Activated T-cell treated with anti-CD3 and anti-CD28 coated beads for 4 hours (primary cell): ENCODE measurements at regions not wholly inside any gene's neighbourhood (a gene's known extent, or its start where the extent isn't known, plus 50 kb on each side); places are given as distances from the start of the nearest gene placed in this dataset.
"Not testable (repeated sequence)": the region's sequence is repeated elsewhere in the genome, so short reads cannot be mapped to it uniquely, and the experiment has no call there.

Experiments used
- DNase-seq: peaks from one replicate; pipeline ENCODE4 v3.0.0-alpha.2; 2020

DNA sequence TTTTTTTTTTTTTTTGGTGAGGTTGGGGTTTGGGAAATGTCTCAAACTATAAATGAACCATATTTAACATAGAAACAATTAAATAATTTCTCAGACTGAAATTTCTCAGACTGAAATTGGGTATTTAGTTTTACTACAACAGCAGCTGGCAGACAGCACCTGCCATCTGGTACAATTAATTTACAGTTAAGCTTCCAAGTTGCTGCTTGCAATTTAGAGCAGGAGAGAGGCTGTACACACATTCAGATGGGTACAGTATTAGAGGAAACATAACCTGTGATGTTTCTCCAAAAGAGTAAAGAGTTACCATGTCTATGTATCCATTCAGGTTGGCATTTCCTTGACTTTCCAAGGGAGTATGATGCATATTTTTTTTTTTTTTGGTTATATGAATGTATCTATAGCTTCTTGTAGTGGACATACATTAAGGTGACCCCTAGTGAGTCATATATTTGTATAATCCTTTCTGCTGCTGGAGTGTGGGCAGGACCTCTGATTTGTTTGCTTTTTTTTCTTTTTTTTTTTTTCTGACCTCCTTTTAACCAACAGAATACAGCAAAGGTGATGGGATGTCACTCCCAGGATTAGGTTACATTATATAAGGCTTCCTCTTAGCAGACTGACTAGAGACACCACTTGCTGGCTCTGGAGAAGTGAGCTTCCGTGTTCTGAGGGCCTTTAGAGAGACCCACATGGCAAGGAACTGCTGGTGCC is 201.7 kb downstream of the PTH2R start:
- DNase-seq = no peak

DNA sequence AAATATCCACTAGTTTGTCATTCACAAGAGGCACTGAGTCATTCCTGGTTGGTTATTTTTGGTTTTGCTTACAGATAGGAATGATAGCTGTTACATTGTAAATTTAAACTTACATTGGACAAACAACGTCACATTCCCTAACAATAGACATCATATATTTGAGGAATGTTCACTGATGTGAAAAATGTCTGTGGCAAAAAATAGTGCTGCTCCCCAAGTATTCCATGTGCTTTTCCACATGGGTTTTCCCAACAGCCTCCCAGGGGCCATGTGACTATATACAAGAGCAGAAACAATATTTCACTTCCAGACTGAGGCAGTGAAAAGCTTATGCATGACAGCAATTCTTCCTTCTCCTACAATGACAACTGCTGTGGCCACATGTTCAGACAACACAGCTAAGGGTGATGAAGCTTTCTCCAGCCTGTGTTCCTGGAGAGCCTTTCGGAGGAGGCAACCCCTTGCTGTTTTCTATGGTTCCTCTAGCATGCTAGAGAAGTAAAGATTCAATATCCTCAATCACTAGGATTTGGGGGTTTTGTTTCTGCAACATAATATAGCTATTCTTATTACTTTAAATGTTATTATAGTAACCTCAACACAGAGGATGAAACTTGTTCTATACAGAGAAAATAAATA is 202.7 kb downstream of the PTH2R start:
- no peak for DNase-seq

DNA sequence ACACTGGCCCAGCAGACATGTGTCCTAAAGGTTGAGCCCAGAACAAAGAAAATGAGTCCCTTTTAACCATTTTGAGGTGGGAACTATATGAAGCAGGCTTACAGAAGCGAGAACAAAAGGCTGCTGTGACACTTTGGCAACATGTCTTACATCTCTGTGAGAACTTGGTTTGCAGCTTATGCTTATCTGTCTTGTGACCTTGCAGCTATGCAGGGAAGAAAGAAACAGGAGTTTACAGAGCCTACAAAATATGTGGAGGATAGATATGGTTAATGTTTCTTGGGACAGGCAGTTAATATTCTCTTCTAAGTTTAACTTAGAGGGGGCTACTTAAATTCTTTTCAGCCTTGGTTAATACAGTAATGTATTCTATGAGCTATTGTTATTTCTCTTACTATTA is 209.1 kb downstream of the PTH2R start:
- not testable (repeated sequence) for DNase-seq

DNA sequence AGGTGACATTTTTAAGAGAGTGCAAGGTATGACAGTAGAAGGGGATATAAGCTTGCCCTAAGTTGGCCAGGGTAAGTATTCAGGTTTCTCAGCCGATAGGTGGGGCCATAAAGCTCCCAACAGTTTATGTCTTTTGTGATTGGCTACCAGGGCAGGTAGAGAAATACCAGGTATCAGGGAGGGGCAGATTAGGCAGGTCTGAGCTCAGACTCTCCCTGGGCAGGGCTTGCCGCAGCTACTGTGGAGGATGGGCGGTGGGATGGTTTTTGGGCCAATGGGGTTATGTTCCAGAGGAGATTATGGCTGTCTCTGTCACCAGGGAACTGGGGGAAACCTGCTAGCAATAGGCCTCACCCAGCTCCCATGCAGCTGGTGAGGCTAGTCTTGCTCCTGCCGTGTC is 211.6 kb downstream of the PTH2R start:
- DNase-seq = no peak

DNA sequence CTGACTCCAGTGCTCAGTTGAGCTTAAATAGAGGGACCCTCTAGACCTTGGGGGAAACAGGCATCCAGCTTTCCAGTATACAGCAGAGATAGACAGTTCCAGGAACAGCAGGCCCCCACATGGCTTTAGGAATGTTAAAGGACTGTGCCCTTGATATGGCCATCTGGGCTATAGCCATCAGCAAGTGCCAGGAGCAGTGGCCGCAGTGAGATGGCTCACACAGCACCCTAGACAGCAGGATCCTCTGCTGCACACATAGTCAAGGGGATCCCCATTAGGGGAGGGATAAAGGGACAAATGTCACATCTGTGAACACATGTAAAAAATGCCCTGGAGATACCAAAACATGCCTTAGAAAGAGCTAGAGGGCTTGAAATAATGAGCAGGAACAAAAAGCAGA is 213.4 kb downstream of the PTH2R start:
- no peak for DNase-seq

DNA sequence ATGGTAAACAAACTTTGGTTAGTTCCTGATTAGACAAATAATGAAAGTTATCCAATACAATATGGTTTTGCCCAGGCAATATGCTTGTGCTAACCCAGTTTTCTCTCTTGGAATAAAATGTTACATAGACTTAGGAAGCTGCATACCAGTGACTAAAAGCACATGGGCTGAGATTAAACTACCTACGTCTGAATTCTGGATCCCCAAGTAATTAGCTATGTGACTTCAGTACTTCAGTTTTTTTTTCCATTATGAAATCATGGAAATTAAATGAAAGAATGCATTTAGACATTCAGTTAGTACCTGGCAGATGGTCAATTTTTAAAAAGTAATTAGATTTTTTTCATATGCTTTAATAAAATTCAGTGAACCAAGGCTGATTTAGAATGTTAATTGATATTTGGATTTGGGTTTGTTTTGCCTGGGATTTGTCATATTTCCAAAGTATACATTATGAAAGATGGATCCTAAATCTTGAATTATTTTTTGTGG is 213.9 kb downstream of the PTH2R start:
- DNase-seq = no peak

DNA sequence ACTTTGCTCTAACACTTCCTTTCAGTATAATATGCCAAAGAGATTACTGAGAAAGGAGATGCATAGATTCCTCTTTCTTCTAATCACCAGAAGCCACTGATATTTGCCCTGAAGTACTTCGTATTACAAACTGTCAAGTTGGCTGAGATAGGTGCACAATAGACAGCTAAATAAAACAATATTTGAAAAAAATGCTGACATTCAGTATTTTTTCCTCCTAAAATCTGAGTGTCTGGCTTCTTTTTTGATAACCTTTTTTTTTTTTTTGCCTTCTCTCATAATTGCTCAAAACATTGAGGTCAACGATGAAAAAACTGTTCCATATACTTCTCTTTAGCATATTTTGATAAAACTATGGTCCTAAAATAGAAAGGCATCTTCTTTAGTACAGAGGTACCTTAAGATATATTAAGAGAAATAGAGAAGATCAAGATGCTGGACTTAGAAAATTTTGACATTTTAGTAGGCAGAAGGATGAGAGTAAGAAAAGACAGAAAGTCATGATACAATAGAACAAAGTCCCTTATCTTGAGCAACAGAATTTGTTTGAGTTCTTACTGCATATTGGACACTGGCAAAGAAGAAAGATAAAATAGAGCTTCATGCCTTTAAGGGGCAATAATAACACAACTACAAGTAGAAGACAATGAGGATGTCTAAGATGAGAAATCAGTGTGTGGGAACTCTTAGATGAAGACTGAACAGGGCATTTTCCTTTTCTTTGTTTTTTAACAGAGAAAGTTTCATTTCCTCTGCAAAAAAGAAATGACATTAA is 220.7 kb downstream of the PTH2R start:
- no peak for DNase-seq

DNA sequence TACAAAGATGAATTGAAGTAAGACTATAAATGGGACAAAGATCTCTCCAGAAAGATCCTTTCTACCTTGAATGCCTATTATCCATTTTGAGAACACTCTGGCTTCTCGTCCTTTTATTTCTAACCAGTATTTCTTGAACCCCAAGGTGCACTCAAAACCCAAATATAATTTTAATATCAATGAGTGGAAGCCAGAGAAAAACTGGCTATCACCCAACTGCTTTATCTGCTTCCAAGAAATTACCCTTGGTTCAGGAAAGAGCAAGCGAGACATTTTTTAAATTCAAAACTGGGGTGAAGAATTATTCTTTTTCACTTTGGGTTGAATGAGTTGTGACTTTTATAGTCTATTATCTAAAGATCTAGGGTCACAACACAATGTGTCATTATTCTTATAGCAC is 221.3 kb downstream of the PTH2R start:
- no peak for DNase-seq

DNA sequence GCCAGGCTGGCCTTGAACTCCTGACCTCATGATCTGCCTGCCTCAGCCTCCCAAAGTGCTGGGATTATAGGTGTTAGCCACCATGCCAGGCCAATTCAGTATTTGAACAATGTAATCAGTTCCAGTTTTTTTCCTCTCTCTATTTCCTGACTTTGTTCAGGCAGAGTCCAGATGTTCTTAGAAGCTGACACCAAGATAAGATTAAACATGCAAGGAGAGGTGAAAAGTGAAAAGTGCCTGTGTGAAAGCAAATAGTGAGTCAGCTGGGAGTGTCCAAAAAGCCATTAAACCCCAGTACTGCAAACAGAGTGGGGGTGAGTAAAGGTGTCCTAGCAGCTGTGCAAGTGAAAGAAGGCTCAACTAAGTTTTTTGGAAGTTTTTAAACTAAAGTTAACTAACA is 231.5 kb downstream of the PTH2R start:
- no peak for DNase-seq

DNA sequence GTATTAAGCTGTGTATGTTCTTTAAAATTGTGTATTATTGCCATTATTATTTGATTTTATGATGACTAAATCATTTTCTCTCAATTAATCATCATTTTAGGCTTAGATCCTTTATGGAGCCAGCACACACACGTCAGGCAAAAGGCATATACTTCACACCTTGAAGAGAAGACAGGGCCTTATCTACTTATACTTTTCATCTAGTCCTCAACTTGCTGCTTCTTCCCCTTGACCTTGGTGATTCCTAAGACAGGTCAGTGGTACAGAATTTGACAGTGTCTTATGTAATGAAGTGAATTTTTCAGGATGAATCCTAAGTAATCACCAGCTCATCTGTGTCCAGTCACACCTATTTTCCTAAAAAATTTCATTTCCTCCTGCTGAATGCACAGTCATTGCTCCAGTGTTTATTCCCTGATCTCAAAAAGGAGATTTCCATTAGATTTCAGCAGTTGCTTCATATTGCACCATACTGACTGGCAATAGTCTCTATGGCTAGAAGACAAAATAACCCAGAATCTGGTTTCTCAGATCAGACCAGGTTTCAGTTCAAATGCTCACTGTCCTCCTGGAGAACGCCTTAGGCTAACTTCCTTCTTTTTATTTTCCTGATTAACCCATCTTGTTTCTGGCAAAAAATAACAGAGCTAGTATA is 235.7 kb downstream of the PTH2R start:
- no peak for DNase-seq

DNA sequence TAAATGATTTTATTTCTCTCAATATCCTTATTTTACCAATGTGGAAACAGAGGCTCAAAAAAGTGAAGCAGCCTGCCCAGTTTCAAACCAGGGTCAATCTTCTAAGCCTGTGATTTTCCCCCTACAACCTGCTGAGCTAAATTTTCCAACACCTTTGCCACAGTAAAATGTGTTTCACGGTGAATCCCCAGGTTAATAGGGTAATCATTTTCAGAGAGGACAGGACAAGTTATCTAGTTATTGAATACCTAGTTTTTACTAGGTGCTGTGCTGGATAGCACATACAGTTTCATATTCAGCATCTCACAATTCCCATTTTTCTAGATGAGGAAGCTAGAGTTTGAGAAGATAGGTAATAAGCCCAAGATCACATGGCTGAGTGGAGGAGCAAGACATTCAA is 236.6 kb downstream of the PTH2R start:
- DNase-seq = no peak

DNA sequence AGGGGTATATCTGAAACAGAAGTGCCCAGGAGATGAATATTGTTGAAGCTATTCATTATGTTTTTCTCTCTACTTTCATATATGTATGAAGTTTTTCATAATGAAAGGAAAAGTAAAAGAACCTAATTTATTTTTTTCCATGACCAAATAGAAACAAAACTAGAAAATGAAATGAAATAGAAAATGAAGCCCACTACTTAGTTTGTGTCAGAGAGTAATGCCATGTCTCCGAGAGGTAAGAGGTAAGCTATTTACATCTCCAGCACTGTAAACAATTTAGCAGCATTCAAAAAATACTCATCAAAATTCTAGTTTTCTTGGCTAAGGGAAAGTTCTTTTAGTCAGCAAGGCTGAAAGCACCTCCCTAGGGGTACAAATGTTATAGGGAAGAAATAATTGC is 238.6 kb downstream of the PTH2R start:
- no peak for DNase-seq

DNA sequence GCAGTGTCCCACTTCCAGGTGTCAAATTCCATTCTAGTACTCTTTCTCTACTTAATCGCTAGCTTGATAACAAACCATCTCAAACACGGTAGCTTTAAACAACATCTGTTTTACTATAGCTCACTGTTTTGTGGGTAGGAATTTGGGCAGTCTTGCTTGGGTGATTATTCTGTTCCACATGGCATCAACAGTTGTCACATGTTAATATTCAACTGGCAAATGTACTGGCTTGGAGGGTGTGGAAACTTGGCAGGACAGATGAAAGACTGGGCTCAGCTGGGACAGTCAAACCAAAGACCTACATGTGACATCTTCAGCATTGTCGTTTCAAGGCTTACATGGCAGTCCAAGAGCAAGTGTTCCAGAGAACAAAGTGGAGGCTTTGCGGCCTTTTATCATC is 241.8 kb downstream of the PTH2R start:
- DNase-seq = no peak

DNA sequence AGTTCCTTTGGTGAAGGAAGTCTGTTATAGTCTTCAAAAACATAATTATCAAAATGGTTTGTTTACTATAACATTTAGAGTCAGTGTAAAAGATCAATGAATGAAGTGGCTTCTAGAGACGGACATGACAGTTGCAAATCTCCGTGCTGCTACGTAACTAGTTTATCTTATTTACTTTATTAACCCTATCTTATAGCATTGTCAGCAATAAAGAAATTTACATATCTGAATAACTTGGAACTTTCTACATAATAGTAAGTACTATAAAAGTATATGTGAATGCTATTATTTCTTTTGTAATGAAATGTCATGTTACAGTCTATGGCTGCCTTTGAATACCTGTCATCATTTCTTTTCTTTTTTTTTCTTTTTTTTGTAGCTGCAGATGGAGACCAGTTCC is 246.8 kb downstream of the PTH2R start:
- no peak for DNase-seq

DNA sequence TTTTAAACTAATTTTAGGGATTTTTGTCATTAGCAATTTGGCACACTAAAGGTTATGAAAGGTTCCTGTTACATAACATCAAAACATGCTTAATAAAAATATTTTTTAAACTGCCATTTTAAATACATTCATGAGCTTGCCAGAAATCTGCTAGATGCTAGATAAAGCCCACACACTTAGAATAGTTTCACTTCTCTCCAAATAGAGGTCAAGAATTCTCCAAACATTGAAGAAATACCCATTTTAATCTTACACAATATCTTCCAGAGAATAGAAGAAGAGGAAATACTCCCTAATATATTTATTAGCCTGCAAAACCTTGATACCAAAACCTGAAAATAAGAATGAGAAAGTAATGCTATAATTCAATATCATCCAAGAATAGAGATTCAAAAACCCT is 247.5 kb downstream of the PTH2R start:
- DNase-seq = no peak

DNA sequence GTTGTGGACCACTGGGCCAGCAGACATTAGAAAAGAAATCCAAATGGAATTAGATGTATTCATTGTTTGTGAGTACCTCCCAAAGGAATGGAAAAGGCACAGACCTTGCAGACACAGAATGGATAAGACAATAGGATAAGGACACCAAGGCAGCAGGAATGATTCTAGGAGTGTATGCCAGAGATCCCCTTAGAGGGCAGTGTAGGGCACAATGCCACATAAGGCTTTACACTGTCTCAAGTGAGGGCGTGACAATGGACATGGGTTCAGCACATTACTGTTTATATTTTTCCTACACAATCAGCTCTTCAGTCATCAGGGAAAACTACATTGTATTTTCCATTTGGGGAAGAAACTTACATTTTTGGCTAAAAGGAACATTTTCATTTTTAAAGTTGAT is 250.9 kb downstream of the PTH2R start:
- no peak for DNase-seq

DNA sequence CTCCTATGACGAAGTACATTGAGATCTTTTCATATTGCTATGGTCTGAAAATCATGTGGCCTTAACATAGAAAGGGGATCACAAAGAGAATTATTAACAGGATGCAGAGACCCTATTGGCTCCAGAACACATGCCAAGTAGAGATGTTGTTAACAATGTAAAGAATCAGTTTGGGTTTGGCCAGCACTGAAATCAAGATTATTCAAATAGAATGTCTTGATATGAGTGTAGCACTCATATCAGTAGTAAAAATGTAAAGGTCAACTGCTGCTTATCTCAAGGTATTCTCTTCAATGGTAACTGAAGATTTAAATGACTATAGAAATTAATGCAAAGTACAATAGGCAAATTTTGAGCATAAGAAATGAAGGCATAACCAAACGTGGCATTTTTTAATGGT is 262.8 kb downstream of the PTH2R start:
- no peak for DNase-seq

DNA sequence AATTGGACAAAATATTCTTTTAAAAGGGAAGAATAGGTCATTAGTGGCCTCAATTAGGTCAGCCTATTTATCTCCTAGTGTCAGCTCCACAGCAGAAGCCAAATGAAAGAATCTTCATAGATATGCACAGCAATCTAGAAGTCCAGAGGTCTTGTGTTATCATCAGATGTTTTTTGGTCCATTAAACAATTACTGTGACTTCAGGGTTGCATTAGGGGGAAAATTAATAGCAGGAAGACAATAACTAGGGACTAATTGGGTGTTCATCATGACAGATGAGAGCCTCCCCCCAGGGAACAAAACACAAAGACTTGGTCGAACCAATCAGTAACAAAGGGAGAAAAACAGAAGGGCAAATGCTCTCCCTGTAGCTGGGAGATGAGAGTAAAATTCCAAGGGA is 264.7 kb downstream of the PTH2R start:
- DNase-seq = no peak

DNA sequence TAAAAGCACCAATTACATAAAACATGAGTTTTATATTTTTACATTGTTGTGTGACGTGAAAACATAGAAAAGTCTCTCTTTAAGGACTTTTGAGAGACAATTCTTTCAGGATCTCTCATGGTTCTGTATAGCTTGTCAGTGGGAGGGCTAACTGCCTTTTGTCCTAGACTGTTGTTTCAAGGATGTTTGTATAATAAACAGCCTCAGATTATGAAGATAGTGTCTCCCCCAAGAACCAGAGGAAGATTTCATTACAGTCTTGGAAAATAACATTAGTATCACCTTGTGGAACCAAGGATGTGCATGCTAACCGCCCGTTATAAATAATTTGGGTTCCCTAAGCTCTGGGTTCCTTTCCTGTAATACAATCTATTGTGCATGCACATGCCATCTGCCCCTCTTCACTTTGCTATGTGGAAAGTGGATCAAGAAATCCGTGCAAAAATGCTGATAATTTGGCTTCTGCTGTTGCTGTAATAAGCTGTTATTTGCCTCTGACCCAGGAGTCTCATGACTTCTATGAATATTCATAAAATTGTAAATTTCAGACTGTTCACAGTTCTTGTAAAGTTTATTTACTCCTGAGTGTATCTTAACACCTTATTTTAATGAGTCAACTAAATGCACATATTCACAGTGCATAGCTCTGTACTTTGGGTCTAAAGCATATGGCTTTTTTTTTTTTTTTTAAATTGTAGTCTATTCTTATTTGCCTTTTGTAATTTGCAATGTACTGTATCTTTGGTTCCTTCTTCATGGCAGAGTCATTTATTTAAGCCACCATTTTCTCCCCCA is 265.5 kb downstream of the PTH2R start:
- DNase-seq = no peak

DNA sequence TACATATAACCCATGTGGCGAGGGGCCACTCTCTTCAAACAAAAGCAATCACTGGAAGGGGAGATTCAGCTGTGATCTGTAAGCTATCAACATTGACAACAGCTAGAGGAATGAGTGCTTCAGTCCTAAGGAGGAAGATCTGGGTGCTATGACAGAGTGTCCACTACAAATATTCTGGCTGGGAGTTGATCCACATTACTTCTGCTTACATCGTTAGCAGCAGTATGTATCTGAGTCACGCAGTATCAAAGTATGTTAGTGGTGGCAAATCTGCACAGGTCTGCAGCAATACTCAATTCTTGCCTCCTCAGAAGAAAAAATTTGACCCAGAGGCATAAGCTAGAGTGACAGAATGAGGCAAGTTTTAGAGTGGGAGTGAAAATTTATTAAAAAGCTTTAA is 267.0 kb downstream of the PTH2R start:
- DNase-seq = no peak

DNA sequence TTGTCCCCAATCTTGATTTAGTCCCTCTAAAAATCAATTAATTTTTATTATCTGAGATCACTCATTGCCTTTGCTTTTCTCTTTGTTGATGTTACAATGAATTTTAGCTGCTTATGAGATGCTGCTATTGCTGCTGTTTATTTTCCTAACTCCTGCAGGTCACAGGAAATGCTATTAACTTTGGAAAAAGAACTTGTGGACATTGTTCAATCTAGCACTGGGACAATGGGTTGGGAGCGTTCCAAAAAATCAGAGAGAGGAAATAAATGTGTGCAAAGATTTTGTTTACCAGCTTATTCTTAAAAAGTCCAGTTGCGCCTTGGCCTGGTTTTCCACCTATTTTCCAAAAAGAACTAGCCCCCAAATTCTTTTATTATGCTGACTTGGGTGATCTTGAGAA is 268.3 kb downstream of the PTH2R start:
- DNase-seq = no peak

DNA sequence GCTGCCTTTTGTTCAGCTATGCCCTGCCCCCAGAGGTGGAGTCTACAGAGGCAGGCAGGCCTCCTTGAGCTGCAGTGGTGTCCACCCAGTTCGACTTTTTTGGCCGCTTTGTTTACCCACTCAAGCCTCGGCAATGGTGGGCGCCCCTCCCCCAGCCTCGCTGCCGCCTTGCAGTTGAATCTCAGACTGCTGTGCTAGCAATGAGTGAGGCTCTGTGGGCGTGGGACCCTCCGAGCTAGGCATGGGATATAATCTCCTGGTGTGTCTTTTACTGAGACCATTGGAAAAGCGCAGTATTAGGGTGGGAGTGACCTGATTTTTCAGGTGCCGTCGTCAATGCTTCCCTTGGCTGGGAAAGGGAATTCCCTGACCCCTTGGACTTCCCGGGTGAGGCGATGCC is 279.3 kb downstream of the PTH2R start:
- not testable (repeated sequence) for DNase-seq

DNA sequence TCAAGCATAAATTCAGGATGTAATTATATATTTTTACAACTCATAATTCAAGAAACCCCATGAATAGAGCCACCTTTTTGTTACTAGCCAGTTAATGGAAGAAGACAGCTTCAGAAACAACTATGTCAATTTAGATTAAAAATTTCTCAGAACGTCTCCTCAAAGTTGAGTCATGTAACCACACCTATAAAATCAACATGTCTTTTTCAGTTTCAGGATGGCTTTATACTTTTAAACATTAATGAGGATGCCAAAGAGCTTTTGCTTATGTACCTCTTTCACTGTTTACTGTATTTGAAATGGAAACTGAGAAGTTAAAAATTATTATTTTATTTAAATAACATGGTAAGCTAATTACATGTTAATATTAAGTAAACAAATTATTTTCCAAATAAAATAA is 280.1 kb downstream of the PTH2R start:
- DNase-seq = no peak
